GM21360 (cell line): ENCODE measurements at regions not wholly inside any gene's neighbourhood (a gene's known extent, or its start where the extent isn't known, plus 50 kb on each side); places are given as distances from the start of the nearest gene placed in this dataset.
"Not testable (repeated sequence)": the region's sequence is repeated elsewhere in the genome, so short reads cannot be mapped to it uniquely, and the experiment has no call there.

Experiments used
- ATAC-seq: cut with Tn5 transposase; IDR thresholded peaks from one replicate; pipeline ENCODE4 v1.9.1; 2021; ENCODE audit warnings: mild to moderate bottlenecking, moderate library complexity; ENCODE audit not compliant: unreplicated experiment

DNA sequence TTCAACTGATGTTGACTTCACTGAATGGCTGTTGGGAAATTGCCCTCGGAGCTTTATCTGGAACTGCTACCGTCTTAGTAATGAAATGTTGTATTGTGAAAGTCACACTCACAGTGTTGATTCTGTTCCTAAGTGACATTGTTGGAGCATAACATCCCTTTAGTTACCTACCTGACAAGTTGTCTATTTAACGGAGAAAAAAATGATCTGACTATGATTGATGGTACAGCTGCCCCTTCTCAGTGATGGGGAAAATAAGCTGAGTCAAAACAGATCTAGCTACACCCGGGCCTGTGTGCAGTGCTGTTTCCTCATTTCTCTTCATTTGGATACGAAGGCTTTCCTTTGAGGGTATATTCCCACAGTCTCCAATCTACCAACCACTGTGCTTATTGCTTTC, 472.3 kb upstream of the BRINP3 start:
- ATAC-seq = no peak

GRCh38 chr1:190957565-190957964, 479.9 kb upstream of the BRINP3 start:
- ATAC-seq = no peak

DNA sequence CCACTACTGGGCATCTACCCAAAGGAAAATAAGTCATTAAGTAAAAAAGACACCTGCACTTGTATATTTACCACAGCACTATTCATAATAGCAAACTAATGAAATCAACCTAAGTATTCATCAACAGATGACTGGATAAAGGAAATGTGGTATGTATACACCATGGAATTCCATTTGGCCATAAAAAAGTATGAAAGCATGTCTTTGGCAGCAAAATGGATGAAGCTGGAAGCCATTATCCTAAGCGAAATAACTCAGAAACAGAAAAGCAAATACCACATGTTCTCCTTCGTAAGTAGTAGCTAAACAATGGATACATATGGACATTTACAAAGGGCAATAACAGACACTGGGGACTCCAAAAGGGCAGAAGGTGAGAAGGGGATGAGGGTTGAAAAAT, 485.7 kb upstream of the BRINP3 start:
- ATAC-seq = no peak

DNA sequence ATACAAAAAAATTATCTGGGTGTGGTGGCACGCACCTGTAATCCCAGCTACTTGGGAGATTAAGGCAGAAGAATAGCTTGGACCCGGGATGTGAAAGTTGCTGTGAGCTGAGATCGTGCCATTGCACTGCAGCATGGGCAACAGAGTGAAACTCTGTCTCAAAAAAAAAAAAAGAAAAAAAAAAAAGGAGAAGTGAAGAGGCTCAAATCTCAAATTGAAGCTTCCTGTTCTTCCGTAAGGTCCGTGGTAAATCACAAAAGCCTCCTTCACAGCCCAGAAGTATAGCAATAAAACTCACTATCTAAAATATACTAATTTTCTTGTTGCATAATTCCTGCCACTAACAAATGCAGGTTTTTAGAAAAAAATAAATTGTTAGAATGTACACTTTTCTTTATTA, 498.2 kb upstream of the BRINP3 start:
- ATAC-seq = no peak

- no peak for ATAC-seq
Measured at GRCh38 chr1:191002768-191003167, 525.1 kb upstream of the BRINP3 start.

- no peak for ATAC-seq
Measured at GRCh38 chr1:191016765-191017164, 539.1 kb upstream of the BRINP3 start.

DNA sequence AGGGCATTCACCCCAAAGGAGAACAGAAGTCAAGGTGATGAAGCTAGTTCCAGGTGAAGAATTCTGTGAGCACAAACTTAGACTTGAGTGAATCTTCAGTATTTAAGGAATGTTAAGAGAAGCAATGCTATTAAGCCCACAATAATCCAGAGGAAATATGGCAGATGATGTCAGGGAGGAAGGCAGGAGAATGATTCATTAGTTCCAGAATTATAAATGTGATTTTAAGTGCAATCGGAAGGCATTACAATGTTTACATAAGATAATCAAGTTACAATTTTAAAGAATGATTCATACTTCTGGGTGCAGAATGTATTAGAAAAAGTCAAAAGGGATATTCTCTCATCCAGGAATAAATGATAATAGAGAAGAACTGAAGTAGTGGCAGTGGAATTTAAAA, 545.2 kb upstream of the BRINP3 start:
- no peak for ATAC-seq

- ATAC-seq = no peak
Measured at GRCh38 chr1:191025896-191026642, 548.4 kb upstream of the BRINP3 start.

GRCh38 chr1:191026828-191027227, 549.2 kb upstream of the BRINP3 start:
- no peak for ATAC-seq

DNA sequence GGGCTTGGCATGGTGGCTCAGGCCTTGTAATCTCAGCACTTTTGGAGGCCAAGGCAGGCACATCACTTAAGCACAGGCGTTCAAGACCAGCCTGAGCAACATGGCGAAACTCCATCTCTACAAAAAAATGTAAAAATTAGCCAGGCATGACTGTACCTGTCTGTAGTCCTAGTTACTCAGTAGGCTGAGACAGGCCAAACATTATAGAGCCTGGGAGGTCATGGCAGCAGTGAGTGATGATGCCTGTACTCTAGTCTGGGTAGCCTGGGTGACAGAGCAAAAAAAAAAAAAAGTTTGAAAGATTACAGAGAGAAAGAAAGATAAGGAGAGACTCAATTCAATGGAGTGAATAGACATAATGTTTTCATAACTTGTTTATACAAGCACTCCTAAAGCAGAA, 556.5 kb upstream of the BRINP3 start:
- no peak for ATAC-seq

DNA sequence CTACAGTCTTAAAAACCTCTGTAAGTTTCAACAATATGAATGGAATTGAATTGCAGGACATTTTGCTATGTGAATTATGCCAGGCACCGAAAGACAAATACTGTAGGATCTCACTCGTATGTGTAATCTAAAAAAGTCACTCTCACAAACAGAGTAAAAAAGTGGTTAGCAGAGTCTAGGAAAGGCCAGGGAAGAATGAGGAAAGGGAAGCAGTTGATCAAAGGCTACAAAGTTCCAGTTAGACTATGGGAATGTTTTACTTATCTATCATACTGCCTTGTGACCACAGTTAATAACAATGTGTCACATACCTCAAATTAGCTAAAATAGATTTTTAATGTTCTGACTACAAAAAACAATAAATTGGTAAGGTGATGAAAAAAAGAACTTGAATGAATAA, 565.4 kb upstream of the BRINP3 start:
- ATAC-seq = no peak

DNA sequence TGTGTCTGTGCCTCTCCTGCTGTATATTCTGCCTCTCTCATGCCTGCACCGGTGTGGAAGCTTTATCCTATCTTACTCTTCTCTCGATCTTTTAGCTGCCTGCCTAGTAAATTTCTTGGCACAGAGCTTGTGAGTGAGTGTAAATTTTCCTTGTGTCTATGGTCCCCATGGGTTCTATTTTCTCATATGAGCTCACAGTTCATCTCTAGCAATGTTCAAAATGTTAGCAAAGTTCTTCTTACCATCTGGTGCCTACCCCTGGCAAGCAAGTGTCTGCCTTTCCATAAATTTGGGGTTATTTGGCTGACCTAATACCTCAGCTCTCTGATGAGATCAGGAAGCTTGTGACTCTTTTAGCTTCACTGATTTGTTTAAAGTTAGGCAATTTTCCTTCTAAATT, 572.1 kb upstream of the BRINP3 start:
- ATAC-seq = no peak

- ATAC-seq = no peak
Measured at GRCh38 chr1:191052888-191053287, 575.2 kb upstream of the BRINP3 start.

DNA sequence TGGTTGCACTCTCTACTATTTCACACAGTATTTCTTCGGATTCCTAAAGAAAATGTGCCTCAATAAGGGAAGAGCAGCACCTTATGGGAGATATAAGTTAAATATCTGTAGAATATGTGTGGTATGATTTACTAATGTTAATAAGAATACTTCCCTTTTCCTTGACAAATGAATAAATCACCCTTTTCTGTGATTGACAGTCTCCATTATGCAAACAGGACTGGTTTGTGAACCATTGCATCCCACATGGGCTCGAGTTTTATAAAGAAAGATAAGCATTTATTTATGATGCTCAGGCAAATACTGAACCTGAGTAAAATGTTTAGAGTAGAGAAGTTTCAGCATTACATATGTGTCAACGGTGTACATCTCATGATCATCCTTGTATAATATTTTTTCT, 587.7 kb upstream of the BRINP3 start:
- ATAC-seq = no peak

- no peak for ATAC-seq
Measured at GRCh38 chr1:191065771-191066170, 588.1 kb upstream of the BRINP3 start.

GRCh38 chr1:191074881-191075280, 597.2 kb upstream of the BRINP3 start:
- no peak for ATAC-seq

GRCh38 chr1:191083090-191083489, 605.4 kb upstream of the BRINP3 start:
- ATAC-seq = not testable (repeated sequence)

DNA sequence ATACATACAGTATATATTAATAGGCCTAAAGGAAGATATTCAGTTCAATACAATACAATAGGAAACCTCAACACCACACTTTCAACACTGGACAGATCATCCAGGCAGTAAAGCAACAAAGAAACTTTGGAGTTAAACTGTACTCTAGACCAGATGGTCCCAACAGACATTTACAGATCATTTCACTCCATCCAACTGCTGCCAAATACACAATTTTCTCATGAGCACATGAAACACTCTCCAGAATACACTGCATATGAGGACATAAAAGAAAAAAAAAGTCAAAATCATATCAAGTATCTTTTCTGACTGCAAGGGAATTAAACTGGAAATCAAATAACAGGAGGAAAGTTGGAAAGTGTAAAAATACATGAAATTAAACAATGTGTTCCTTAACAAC, 607.5 kb upstream of the BRINP3 start:
- ATAC-seq = no peak

- no peak for ATAC-seq
Measured at GRCh38 chr1:191086910-191087309, 609.2 kb upstream of the BRINP3 start.

GRCh38 chr1:191096405-191096804, 618.7 kb upstream of the BRINP3 start:
- no peak for ATAC-seq

- no peak for ATAC-seq
Measured at GRCh38 chr1:191099696-191100095, 622.0 kb upstream of the BRINP3 start.

GRCh38 chr1:191101960-191102359, 624.3 kb upstream of the BRINP3 start:
- no peak for ATAC-seq

DNA sequence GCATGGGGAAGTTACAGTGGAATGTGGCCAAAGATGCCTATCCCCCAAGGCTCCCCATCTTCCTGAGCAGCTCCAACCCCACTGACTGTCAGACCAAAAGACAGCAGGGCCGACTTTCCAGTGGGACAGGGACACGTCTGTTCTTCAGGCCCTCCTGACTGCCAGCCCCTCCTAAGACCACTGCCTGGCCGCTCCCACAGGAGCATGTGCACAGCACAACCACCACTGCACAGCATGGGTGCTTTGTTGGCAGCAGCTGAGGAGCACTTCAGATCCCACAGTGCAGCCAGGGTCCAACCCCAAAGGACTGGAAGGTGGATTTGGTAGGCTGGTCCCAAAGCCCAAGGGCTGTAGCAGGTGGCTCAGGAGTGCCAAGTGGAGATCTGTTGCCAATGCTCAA, 648.3 kb upstream of the BRINP3 start:
- ATAC-seq = no peak
